ENCODE measurements at regions not wholly inside any gene's neighbourhood (a gene's known extent, or its start where the extent isn't known, plus 50 kb on each side); places are given as distances from the start of the nearest gene placed in this dataset.
"Not testable (repeated sequence)": the region's sequence is repeated elsewhere in the genome, so short reads cannot be mapped to it uniquely, and the experiment has no call there.

GRCh38 chr13:65593298-65593874 lies 1636.8 kb downstream of the PCDH9 start:
- no peak overlapping the region for H3K27ac ChIP-seq
- no peak for DNase-seq (ENCODE audit: low spot score in 2 of 2)
- peaks cover 0 to 22% (median 4%) of the 10 kb centered on the region in 4 donors for H3K4me1 ChIP-seq
- no peaks in the 10 kb centered on the region for H3K27me3 ChIP-seq
- peaks cover 0 to 5% (median 0%) of the 10 kb centered on the region in 4 donors for H3K9me3 ChIP-seq
- 69 to 81% methylated on average over 2 of the region's 2 CpGs for WGBS, 2 donors
- H3K4me3 ChIP-seq: no peak overlapping the region
- H3K36me3 ChIP-seq: no peaks in the 10 kb centered on the region
- TF ChIP-seq POLR2A (IDR thresholded peaks at IDR 0.05): no peak
- TF ChIP-seq EP300 (IDR thresholded peaks at IDR 0.05): no peak
- TF ChIP-seq CTCF (IDR thresholded peaks at IDR 0.05): no peak

- Histone ChIP-seq H3K9me3 (peaks cover 0 to 5% (median 0%) of the 10 kb centered on the region in 4 donors), H3K36me3 (no peaks in the 10 kb centered on the region), H3K27me3 (no peaks in the 10 kb centered on the region), H3K4me3 (no peak overlapping the region), H3K27ac (no peak overlapping the region), H3K4me1 (peaks cover 0 to 22% (median 4%) of the 10 kb centered on the region in 4 donors)
- 19 to 33% methylated on average over 1 of the region's 1 CpG for WGBS, 2 donors
- TF ChIP-seq EP300 (IDR thresholded peaks at IDR 0.05) (no peak), CTCF (IDR thresholded peaks at IDR 0.05) (no peak), POLR2A (IDR thresholded peaks at IDR 0.05) (no peak)
- DNase-seq (ENCODE audit: low spot score in 2 of 2): no peak
Observed at GRCh38 chr13:65592731-65593130, 1637.4 kb downstream of the PCDH9 start.

GRCh38 chr13:65585346-65585745 lies 1644.8 kb downstream of the PCDH9 start:
- no peaks in the 10 kb centered on the region for H3K36me3 ChIP-seq
- H3K27me3 ChIP-seq: no peaks in the 10 kb centered on the region
- TF ChIP-seq CTCF (IDR thresholded peaks at IDR 0.05): no peak
- TF ChIP-seq EP300 (IDR thresholded peaks at IDR 0.05): no peak
- TF ChIP-seq POLR2A (IDR thresholded peaks at IDR 0.05): no peak
- peaks cover 0 to 5% (median 0%) of the 10 kb centered on the region in 4 donors for H3K9me3 ChIP-seq
- no peak for DNase-seq (ENCODE audit: low spot score in 2 of 2)
- no peak overlapping the region for H3K27ac ChIP-seq
- H3K4me1 ChIP-seq: no peaks in the 10 kb centered on the region
- 90 to 94% methylated on average over 10 of the region's 10 CpGs for WGBS, 2 donors
- H3K4me3 ChIP-seq: no peak overlapping the region

- TF ChIP-seq POLR2A (IDR thresholded peaks at IDR 0.05) (no peak), CTCF (IDR thresholded peaks at IDR 0.05) (no peak), EP300 (IDR thresholded peaks at IDR 0.05) (no peak)
- 80 to 84% methylated on average over 2 of the region's 2 CpGs for WGBS, 2 donors
- no peak for DNase-seq (ENCODE audit: low spot score in 2 of 2)
- Histone ChIP-seq H3K4me3 (no peak overlapping the region), H3K27ac (no peak overlapping the region), H3K27me3 (no peaks in the 10 kb centered on the region), H3K4me1 (no peaks in the 10 kb centered on the region), H3K36me3 (no peaks in the 10 kb centered on the region), H3K9me3 (peaks cover 0 to under 1% (median 0%) of the 10 kb centered on the region in 4 donors)
Observed at GRCh38 chr13:65584126-65584525, 1646.0 kb downstream of the PCDH9 start.

- Histone ChIP-seq H3K4me1 (no peaks in the 10 kb centered on the region), H3K36me3 (no peaks in the 10 kb centered on the region), H3K27ac (no peak overlapping the region), H3K9me3 (no peaks in the 10 kb centered on the region), H3K27me3 (no peaks in the 10 kb centered on the region), H3K4me3 (no peak overlapping the region)
- TF ChIP-seq CTCF (IDR thresholded peaks at IDR 0.05) (no peak), EP300 (IDR thresholded peaks at IDR 0.05) (no peak), POLR2A (IDR thresholded peaks at IDR 0.05) (no peak)
- DNase-seq (ENCODE audit: low spot score in 2 of 2): no peak
Observed at GRCh38 chr13:65582160-65582559, 1648.0 kb downstream of the PCDH9 start.

GRCh38 chr13:65564561-65564960 lies 1665.6 kb downstream of the PCDH9 start:
- H3K36me3 ChIP-seq; DNase-seq (ENCODE audit: low spot score in 2 of 2); H3K27me3 ChIP-seq: not testable (repeated sequence)

More at GRCh38 chr13:65564561-65564960, 1665.6 kb downstream of the PCDH9 start:
- H3K27ac ChIP-seq, H3K4me1 ChIP-seq, H3K9me3 ChIP-seq, H3K4me3 ChIP-seq: not testable (repeated sequence)
- WGBS, 2 donors: 87 to 92% methylated on average over 5 of the region's 5 CpGs
